NCI-H2107 treated with DMSO at 0.1 percent for 48 hours (cell line): ENCODE measurements at regions not wholly inside any gene's neighbourhood (a gene's known extent, or its start where the extent isn't known, plus 50 kb on each side); places are given as distances from the start of the nearest gene placed in this dataset.

Experiments
- DNase-seq: peaks from one replicate; lab custom pipeline; 2025; ENCODE audit not compliant: unreplicated experiment; lab: John Stamatoyannopoulos, UW

DNA sequence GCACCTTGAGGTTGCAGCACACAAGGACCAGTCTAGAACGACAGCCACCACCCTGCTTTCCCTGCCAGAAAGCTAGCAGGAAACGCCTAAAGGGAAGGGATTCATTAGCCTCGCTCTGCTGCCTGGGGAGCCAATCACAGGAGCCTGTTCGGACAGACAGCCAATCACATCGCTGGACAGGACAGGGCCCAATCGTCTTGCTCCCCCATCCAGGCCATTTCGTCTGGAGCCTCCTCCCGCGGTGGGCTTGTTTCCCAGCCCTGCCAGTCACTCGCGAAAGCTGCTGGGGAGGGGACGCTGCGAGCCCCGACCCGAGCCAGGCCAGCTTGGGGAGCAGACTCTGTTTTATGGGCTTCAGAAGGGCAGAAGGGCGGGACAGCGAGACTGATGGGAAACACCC is 79.8 kb upstream of the NCAM1 start:
- DNase-seq, result peak; percentile 85

DNA sequence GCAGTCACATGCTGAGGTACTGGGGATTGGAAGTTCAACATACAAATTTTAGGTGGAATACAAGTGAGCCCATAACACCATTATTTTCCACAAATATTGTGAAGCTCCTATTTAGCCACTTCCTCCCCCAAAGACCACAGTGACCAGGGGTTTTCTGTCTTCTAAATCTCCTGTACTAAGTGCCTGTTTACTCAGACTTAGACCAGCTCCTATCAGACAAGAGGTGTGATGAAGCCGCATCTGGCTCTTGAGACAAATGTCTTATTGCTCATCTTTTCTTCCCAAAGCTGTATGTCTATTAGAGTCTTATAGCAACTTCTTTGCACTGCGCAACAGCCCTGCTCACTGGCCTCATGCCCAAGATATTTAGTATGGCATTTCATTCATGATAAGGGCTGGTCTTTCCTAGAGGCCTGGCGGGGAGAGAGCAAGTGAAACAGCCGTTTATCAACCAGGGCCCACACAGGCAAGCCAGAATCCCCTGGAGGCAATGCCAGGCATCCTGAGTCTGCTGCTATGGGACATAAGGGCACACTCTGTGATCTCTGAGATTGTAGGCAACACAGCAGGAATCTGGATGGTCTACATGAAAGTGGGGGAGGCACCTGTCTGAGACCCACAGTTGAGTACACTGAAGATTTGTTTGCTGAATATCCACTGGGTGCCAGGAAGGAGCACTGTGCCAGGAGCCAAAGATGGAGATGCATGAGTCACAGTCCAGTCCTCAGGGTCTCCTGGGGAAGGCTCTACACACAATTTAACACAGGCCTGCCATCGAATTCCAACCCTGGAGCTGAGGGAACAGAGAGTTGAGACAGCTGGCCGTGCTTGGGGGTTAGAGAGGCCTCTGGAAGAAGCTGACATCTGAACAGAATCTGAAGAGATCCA is 78.5 kb upstream of the NCAM1 start:
- no peak for DNase-seq

DNA sequence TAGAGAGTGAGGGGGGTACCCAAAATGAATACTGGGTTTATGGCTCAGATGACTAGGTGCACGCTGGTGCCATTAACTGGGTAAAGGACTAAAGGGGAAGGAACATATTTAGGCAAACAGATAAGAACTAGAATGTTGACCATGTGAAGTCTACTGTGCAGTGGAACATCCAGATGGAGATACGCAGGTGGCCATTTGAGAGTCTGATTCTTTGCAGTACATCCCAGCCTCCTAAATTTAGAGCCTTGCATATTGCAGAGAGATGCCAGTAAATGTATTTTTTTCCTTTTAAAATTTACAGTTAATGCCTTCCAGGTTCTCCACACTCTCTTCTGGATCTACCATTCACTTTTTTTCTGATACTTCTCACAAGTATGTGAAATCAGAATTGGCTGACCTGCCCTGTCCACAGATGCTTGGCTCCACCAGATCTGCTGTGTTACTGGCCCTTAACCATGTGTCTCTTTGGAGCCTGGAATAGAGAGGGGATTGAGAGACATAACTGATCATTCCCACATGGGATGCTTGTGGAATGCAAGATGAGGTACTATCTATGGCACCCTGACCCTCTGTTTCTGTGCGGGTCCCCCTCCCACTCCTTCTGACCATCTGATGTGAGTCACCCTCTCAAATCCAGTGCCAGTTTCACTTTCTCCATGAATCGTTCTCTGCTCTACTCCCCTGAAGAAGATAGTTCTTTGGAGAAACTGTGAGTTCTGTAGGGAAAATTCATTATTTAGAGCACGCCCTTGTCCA is 77.0 kb upstream of the NCAM1 start:
- DNase-seq, result no peak

DNA sequence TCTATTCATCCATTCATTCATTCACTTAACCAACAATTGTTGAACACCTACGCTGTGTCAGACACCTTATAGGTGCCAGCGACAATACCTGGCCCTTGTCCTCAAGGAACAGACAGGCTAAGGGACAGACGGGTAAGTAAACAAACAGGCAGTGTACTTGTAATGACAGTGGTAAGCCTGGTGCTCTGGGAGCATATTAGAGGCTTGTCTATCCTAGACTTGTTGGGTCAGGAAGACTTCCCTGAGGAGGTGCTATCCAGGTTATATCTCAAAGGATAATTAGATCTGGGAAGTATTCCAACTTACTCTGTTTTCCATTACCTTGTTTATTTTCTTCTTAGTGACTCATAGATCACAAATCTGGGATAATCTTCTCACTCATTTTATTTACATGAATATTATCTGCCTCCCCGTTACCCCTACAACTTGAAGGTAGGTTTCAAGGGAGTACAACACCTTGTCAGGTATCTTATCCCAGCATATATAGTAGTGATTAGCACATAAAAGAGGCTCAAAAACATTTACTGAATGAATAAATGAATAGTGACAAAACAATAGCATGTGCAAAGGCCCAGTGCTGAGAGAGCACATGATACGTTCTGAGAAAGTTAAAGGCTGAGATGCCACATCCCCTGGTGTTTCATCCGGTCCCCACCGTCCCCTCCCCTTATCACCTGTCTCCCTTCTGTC is 75.3 kb upstream of the NCAM1 start:
- DNase-seq, result no peak

DNA sequence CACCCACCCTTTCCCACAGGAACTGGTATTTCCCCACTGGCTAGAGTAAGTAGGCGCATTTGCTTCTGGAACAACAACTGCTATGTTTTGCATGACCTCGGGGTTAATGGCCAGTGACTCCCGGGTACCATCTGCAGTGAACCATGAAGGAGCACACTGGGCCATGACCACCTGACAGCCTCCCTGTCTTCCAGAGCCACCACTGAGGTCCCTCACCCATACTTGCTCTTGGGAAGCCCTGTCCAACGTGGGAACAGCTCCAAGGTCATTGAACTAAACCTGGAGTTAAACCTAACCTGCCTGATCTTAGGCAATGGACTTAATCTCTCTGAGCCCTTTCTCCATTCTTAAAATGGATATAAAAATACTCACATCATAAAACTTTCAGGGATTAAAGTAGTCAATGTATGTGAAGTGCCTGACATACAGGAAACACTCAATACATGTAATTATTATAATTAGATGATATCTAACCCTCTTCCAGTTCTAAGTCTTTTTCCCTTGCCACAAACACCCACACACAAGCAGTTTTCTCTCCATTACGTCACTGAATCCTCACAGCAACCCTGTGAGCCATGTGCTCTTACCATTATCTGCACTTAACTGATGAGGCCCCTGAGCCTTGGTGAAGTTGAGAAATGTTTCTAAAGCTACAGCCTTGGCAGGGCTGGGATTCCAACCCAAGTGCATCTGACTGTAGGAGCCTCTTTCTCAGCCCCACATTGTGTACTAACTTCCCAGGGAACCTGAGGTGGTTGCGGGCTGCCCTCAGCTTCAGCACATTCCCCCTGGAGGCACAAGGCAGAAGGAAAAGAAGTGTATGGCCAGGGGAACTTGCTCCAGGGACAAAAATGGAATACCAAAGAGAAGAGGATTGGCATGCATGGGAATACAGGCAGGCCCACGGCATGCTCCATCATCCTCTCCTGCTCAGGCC is 74.5 kb upstream of the NCAM1 start:
- peak; percentile 16 for DNase-seq

DNA sequence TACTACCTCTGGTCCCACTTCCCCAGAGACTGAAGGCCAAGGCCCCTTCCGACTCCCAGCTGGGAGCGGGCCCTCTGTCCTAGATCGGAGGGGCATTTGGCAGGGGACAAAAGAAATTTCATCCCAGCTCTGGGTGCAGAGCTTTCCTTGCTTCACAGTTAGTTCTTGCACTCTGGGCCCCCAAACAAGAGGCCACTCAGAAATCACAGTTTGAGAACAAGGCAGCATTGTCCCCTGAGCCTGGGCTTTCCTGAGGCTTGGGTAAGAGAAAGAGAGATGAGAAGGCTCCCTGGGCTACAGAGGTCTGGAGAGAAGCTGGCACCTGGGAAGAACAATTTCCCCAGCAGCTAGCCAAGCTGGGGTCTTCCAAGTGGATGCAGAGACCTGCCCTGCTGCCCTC is 71.8 kb upstream of the NCAM1 start:
- DNase-seq, result no peak

DNA sequence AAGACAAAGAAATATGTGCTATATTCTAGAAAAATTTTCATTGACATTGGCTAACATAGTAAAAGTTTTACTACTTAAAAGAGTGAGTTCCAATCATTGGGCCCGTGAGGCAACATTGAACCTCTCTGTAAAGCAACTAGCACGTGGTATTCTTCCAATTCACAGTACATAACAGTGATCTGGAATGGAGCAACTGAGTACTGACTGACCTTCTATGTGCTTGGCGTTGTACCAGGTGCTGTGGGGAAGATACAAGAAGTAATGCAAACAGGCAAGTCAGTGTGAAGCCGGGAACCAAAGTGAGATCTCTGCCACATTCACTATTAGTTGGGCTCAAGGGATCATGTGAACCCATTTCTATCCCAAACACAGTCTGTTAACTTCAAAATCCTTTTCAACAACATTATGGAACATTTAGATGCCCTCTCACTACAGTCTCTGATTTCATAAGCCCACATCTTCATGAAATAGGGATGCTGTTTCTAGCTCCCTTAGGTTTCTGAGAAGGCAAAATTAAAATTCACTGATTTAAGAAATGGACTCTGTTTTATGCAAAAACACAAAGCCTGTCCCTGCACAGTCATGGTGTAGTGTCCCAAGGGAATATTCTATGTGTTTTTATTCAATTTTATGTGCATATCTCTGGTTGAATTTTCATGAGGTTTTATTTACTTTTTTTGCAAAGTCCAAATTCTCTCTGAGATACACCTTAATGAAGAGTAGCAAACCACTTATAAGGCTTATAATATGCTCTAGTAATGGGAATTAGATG is 61.8 kb upstream of the NCAM1 start:
- DNase-seq, result no peak

DNA sequence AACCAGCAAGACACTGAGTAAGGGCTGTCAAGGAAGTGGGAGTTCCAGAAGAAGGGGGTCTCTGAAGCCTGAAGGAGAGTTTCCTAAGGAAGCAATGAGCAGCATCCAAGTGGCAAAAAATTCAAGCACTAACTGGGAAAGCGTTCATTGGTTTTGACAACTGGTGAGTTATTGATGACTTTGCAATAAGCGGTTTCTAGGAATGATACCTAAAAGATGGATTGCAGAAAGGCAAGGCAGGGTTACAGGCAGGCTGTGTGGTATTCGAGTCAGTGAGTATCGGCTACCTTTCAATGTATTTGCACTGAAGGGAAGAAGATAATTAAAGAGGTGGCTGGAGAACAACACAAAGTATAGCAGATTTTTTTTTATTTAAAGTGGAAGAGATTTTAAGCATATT is 59.3 kb upstream of the NCAM1 start:
- DNase-seq, result no peak

DNA sequence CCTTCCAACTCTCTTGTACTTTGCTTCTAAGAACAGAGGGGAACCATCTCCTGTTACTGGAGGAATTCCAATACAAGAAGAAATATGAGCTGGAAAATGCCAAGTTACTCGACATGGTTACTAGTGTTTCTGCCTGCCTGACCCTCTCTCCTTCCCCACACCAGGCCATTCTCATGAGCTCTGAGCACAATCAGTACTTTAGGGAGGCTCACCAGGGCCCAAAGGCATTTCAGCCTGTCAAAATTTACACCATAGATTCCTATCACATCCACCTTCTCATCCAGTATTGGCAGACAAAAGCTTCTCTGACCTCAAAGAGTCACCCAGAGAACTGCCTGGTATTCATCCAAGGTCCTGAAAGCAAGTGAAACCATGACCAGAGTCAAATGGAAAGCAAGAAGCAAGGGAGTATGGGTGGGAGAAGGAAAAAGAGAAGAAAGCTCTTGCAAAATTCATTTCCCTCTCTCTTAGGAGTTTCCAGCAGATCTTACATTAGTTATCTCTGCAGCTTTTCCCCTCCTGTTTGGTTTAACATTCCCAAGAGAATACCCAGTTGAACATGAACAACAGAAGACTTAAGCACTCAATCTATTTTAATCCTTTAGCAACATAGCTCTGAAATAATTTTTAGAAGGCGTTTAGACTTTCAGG is 58.7 kb upstream of the NCAM1 start:
- no peak for DNase-seq

DNA sequence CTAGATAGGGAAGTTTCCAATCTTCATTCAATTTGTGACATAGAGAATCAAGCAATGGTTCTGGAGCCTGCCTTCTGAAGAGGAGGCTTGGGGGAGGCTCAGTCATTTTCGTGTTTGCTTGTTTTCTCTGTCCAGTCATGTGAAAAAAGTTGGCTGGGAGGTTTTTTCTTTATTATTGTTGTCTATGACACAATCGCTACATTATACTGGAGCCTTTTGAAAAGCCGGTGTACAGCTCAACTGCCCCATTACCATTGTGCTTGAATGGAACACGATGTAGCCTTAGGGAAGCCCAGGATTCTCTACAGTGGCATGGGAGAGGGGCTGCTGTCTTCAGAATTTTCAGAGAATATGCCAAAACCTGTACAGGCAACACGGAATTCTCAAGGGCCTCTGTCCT is 57.9 kb upstream of the NCAM1 start:
- no peak for DNase-seq

DNA sequence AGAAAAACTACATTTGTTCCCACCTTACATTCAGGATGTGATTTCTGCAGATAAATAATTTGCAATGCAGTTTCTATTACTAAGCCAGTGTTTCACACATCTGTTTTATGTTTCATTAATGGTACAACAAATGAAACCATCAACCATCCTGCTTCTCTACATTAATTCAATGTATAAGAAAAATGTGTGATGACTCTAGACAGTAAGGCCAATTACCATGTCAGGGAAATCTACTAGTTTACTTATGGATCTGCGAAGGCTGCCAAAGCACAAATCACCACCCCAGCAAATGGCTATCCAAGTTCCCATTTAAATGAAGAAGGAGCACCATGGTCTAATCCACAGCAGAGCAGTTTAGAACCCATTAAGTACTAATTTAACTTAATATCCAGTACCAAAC is 50.1 kb upstream of the NCAM1 start:
- DNase-seq, result no peak
